Astrocyte of the spinal cord (primary cell): ENCODE measurements at regions not wholly inside any gene's neighbourhood (a gene's known extent, or its start where the extent isn't known, plus 50 kb on each side); places are given as distances from the start of the nearest gene placed in this dataset.
"Not testable (repeated sequence)": the region's sequence is repeated elsewhere in the genome, so short reads cannot be mapped to it uniquely, and the experiment has no call there.

Experiments
- DNase-seq: peaks from one replicate; pipeline ENCODE4 v3.0.0; 2011; ENCODE audit warnings: low read depth, low spot score
- H3K4me3 ChIP-seq: 2 replicates; pipeline ENCODE4 v1.5.1; 2011; ENCODE audit warnings: low read depth, mild to moderate bottlenecking, low read length, moderate library complexity
- in situ Hi-C: cut with HindIII; loops from 2 replicates; pipeline ENCODE4 v1.10.0; 2017; ENCODE audit warnings: low sequenced_read_pairs
- TF ChIP-seq, protein P1 (sequence below): IDR thresholded peaks from 2 replicates; pipeline ENCODE4 v1.5.1; 2012; ENCODE audit warnings: low read depth, mild to moderate bottlenecking, low read length, inconsistent platforms

DNA sequence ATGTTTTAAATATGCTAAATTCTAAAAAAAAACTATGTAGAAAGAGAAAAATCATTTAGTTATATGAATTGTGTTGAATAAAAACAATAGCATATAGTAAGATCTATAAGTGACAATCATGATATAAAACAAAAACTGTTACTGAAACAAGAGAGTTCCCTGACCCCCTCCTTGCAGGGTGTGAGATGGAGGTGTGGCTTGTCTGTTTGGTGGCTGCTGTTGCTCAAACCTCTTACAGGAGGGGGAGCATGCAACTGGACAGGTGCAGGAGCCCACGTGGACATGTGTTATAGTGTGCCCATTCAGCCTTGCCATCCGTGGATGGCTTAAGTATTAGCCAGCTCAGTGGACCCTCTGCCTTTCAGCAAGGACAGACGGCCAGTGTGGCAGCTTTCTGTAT, 206.7 kb downstream of the MOXD1 start:
- DNase-seq = no peak
- no peak overlapping the region for H3K4me3 ChIP-seq
- TF ChIP-seq, protein P1, sequence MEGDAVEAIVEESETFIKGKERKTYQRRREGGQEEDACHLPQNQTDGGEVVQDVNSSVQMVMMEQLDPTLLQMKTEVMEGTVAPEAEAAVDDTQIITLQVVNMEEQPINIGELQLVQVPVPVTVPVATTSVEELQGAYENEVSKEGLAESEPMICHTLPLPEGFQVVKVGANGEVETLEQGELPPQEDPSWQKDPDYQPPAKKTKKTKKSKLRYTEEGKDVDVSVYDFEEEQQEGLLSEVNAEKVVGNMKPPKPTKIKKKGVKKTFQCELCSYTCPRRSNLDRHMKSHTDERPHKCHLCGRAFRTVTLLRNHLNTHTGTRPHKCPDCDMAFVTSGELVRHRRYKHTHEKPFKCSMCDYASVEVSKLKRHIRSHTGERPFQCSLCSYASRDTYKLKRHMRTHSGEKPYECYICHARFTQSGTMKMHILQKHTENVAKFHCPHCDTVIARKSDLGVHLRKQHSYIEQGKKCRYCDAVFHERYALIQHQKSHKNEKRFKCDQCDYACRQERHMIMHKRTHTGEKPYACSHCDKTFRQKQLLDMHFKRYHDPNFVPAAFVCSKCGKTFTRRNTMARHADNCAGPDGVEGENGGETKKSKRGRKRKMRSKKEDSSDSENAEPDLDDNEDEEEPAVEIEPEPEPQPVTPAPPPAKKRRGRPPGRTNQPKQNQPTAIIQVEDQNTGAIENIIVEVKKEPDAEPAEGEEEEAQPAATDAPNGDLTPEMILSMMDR = no peak
- in situ Hi-C loops = no loop called here

DNA sequence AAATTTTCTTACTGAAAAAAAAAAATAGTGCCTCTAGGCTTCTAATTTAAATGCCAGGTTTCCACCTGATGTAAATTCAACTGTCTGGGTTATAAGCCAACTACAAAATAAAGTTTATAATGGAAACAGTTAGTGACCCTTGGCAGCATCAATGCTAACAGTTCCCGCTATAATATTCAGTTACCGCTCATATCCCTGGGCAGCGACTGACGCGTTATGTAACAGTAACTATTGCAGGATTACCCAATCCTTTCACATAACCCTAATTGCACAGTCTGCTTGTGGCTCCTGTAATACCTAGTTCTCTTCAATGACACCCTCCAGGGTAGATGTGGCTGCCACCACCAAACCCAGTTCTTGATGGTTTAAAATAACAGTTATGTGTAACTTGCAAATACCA, 208.6 kb downstream of the MOXD1 start:
- no peak overlapping the region for H3K4me3 ChIP-seq
- in situ Hi-C loops = no loop called here
- TF ChIP-seq, protein P1 = no peak
- DNase-seq = no peak

DNA sequence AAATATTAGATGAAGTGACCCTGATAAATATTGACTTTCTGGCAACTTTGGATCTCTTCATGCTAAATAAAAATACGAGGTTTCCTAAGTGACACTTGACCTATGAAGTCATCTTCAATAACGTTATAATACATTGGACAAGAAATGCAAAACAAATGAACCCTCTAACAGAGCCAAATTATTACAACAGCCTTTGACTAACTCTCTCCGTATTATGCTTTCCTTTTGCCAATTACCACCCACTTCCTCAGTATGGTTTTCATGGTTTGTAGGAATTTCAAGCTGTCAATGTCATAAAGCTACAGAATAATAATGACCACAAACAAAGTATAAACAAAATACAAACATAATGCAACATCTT, 210.5 kb downstream of the MOXD1 start:
- DNase-seq = peak; percentile 72
- H3K4me3 ChIP-seq = no peak overlapping the region
- in situ Hi-C loops = no loop called here
- TF ChIP-seq, protein P1 = no peak

DNA sequence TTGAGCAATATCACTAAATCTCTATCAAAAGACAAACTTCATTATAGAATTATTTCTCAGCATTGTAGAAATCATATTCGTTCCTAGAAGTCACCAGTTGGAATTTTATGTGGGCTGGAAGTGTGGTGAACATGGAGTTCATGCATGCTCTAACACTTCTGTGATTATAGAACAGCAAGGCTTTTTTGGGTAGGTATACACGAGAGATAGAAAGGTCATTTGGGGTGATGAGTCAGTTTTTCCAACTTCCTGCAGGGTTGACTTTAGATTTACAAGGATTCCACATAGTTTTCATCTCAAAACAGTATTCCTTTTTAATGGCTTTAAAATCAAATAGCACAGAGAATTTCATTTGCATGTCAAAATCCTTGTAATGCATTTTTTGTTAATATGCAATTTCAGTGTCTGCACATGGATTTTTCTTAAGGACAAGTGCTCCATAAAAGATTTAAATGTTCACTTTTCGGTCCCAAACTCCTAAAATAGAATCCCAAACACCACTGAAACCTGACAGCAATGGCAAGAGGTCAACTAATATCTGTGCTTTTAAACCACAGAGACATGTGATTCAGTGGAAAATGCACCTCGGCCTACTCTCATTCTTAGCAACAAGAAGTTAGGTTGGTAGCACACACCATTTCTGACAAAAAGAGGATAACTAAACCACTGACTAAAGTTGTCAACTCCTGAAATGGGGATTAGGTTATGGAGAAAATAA, 211.0 kb downstream of the MOXD1 start:
- TF ChIP-seq, protein P1 = no peak
- no peak overlapping the region for H3K4me3 ChIP-seq
- peak; percentile 37 for DNase-seq
- in situ Hi-C loops = no loop called here

DNA sequence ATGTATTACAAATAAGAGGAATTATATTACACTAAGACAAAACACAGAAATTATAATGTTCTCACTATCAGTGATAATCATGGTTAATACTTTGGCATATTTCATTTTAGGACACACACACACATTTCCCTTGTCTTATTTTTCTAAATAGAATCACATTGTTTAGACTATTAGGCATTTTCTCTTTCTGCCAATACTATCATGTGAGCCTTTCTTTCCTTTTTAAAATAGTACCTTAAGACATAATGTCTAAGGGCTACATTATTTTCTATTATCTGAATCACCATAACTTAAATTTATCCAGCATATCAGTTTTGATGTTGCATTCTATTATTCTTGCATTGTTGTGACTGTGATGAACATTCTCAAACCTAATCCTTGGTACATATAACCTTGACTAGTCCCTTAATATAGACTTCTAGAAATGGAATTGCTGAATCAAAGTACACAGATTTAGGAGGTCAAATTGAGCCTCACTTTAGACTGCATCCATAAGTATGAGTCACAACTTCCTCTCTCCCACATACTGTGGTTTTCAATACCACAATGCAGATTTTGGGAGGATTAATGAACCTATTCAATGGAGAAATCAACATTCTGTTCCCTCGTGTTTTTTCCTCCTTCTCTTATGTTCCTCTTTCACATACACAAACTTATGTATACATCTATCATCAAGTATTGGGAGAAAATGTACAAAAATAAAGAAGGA, 212.6 kb downstream of the MOXD1 start:
- TF ChIP-seq, protein P1 = no peak
- DNase-seq = peak; percentile 85

DNA sequence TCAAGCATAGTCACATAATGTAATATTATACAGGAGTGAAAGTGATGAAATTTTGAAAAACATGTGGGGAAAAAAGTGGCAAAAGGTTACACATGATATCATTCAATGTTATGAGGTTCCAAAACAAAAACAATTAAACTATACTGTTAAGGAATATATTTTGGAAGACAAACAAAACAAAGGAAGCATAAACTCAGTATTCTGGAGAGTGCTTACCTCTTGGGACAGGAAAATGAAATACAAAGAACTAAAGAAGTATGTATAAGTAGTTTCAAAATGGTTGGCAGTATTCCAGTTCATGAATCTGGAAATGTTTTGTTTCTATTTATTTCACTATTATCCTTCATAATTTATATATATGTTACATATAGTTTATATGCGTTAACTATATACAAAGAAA, 213.5 kb downstream of the MOXD1 start:
- TF ChIP-seq, protein P1 = no peak
- no peak overlapping the region for H3K4me3 ChIP-seq
- no peak for DNase-seq
- in situ Hi-C loops = no loop called here

More for the DNA sequence above, 212.6 kb downstream of the MOXD1 start:
- no peak overlapping the region for H3K4me3 ChIP-seq
- in situ Hi-C loops = no loop called here

DNA sequence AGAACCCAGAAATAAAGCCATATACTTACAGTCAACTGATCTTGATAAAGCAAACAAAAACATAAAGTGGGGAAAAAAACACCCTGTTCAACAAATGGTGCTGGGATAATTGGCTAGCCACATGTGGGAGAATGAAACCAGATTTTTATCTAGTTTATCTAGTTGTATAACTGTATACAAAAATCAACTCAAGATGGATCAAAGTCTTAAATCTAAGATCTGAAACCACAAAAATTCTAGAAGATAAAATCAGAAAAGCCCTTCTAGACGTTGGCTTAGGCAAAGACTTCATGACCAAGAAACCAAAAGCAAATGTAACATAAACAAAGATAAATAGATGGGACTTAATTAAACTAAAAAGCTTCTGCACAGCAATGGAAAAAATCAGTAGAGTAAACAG, 216.3 kb downstream of the MOXD1 start:
- DNase-seq, in situ Hi-C loops, H3K4me3 ChIP-seq: not testable (repeated sequence)
